T-helper 9 cell (primary cell): ENCODE measurements at regions not wholly inside any gene's neighbourhood (a gene's known extent, or its start where the extent isn't known, plus 50 kb on each side); places are given as distances from the start of the nearest gene placed in this dataset.

Experiments used
- DNase-seq: peaks from one replicate; pipeline ENCODE4 v3.0.0-alpha.2; 2020

DNA sequence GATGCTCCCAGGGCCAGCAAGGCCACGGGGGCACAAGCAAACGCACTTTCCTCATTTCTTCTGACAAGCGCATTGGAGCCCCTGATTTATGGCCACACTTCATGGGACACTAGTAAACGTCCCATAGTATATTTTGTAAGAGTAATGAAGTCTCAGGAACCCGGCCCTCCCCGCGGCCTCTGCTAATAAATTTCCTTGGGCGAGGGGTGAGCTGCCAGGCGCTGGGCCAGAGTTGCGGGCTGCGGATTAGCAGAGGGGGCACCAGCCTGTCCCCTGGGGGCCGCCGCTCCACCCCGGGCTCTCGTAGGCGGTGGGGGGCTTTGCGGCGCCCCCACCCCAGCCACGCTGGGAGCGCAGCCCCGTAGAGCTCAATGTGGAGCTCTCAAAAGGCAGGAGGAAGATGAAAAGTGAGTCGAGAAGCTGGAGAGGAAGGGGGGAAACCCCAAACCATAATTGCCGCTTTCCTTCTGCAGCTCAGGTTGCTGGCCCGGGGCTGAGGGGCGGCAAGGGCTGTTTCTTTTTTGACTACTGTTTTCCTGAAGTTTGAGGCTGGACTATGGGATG is 173.6 kb downstream of the CDC5L start:
- DNase-seq = no peak

DNA sequence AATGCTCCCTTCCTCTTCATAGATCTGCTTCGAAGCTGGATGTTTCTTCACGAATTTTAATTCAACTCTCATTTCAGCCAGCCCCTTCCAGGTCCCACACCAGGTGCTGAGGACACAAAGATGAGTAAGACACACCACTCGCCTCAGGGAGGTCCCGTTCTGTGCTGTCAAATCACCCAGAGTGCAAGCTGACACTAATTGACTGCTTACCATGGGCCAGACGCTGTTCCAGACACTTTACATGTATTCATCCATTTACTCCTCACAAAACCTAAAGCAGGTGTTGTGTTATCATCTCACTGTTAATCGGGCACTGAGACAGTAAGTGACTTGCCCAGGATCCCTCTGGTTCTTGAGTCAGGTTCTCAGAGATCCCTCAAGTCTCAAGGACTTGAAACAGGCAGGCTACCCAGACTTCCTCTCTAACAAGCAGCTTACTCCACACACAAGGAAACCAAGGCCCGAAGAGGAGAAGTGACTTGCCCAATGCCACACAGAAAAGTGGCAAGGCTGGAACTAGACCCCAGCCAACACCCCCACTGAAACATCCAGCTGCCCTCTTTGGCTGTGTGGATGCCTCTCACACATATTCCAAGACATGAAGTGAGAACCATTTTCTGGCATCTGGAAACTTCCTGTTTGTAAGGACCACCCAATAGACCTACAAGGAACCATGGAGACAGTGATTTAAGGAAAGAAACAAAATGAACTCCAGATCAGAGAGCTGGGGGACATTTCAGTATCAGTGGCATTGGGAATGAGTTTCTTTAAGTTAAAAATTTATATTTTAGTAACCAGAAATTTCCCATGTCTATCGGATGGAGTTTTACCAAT is 174.5 kb downstream of the CDC5L start:
- DNase-seq = no peak

DNA sequence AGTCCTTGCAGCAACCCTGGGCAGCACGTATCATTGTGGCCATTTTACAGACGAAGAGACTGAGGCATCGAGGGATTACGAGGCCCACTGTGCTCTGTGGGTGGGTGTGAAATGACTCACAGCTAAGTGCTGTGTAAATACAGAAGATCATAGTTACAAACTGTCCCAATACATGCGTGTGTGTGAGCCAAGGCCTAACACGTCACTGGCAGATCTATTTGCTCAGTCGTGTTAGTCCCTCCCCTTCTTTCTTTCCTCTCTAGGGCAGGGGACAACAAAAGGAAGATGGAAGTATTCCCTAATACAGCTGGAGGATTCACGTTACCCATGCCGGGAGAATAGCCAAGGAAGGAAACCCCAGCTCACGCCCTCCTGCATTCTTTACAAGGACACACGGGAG is 175.9 kb downstream of the CDC5L start:
- DNase-seq = no peak

DNA sequence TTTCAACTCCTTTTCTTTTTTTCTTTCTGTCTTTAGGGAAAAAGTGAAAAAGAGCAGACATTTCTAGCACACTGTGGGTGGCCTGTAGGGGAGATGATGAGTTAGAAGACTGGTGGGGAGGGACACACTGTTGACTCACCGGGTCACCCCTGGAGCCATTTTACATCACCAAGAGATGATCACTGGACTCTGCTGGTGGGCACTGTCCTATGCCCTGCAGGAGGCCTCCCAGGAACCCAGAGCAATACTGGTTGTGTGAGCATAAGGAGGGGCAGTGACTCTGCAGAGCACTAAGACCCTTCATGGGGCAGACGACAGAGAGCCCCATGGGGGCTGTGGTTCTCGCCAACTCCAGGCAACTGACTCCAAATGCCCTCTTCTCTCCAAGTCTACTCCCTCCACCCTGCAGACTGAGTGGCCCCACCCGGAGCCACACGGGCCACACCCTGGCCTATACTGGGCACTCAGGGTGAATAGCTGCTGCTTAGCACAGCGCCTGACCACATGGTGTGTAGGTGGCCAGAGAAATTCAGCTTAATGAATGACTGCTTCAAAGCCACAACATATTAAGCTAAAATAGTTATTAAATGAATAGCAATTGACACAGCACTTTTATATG is 177.5 kb downstream of the CDC5L start:
- no peak for DNase-seq

DNA sequence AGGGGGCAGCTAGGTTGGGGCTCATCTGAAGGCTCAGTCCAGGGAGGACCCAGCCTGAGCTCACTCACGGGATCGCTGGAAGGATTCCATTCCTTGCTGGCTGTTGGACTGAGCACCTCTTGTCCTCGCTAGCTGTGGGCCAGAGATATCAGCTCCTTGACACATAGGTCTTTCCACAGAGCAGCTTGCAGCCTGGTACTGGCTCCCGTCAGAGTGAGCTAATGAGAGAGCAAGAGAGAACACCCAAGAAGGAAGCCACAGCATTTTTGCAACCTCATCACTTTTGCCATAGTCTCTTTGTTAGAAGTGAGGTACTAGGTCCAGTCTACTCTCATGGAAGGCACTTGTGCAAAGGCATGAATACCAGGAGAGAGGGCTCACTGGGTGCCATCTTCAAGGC is 179.9 kb downstream of the CDC5L start:
- DNase-seq = no peak

DNA sequence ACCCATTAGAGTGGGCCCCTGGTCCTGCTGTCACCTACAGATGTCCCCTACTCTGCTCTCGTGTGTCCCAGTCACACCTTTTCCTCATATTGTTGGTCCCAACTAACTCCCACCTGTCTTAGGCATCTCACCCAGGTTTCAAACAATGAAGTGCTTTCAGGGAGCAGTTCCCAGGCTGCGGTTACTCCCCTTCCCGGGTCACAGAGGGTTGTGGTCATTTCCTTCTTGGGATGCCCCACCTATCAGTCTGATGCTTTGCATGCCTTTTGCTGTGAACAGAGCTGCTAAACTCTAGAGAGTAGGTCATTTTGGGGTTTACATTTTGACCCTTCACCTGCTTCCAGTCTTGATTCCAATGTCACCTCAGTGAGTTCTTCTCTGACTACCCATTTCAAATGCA is 181.6 kb downstream of the CDC5L start:
- no peak for DNase-seq

DNA sequence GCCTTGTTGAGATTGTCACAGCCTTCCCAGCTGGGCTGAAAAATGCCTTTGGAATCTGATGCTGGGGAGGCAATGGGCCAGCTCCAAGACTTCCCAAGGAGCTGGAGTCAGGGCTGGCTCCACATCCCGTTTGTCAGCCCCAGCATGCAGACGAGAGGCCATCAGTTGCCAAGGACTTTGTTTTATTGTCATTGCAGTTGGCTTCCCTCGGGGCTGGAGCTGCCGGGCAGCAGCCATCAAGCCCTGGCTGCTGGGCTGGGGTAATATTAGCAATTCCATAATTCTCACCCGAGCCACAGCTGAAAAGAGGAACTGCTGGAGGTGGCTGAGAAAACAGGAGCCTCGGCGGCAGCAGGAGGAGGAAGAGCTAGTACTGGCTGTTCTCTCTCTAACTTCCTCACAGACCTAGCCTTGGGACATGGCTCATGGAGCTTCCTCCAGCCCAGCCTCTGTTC is 182.5 kb downstream of the CDC5L start:
- no peak for DNase-seq

DNA sequence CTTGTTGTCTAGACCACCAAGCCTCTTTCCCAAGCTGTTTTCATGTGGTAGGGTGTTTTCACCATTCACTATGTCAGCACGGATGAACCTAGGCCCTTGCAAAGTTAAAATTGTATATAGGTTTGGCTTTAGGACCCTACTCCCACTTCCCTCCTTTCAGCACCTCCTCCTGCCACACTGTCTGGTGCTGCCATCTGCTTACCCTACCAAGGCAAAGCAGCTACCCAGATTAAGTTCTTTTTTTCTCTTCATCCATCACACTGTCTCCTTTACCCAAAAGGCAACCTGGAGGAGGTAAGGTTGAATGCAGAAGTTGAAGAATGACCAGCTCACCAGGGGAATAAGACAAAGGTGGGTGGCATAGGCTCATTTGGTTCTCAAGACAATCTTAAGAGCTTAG is 184.0 kb downstream of the CDC5L start:
- DNase-seq = no peak

DNA sequence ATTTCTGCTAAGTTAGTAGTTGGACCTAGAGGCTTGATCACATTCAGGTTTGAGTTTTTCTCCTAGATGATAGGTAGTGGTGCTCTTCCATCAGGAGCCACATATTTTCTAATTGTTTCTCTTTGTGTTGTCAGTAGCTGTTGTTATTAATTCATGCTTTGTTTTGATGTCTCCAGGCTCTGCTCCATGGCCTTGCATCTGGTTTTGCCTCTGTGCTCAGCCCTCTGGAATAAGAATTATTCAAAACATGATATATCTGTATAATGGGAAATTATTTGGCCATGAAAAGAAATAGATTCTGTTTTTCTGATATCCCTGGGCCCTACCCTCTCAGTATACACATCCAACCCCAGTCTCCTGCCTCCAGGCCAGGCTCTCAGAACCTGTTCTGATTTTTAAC is 184.8 kb downstream of the CDC5L start:
- no peak for DNase-seq

DNA sequence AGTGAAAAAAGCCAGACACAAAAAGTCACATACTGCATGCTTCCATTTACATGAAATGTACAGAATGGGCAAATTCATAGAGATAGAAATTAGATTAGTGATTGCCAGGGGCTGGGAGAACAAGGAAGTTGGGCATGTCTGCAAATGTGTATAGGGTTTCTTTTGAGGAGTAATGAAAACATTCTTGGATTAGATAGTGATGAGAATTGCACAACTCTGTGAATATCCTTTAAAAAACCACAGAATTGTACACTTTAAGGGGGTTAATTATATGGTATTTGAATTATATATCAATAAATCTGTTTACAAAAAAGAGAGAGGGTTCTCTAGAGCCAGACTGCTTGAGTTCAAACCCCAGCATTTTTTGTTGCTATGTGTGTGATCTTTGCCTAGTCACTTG is 188.1 kb downstream of the CDC5L start:
- no peak for DNase-seq

DNA sequence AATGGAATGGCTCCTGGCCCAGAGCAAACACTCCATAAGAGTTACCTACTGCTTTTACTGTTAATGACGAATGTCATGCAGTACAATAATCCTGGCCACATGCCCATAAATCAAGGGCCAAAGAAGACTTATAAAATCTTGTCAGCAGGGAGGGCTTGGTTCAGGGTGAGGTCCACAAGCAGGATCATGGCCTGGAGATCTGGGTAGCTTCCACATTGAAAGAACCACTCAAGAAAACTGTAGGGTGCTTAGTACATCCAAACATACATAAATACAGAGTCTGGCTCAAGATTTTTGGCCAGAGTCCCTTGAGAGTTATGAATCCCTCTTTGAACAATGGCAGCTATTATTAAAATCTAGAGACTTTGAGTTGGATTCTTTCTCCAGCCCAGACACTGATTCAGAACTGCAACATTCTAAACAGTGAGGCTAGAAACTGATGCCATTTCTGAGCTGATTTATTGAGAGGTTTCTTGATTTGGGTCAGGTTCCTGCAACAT is 188.7 kb downstream of the CDC5L start:
- DNase-seq = no peak

DNA sequence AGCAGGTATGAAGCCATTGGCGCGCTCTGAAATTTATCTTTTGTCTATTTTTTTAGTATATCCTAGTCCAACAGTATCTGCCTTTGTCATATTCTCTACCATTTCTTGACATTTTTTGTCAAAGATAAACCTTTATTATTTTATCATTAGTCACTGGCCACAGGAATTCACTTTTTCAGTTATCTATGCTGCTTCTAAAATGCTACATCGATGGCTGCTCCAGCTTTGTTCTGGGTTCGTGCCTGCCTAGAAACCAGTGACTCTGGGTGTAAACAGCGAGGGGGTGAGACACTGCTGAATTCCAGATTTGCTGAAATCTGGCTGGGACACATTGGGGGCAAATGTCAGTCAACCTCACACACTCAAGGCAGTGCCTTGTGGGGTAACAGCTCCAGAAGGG is 193.4 kb downstream of the CDC5L start:
- DNase-seq = no peak

DNA sequence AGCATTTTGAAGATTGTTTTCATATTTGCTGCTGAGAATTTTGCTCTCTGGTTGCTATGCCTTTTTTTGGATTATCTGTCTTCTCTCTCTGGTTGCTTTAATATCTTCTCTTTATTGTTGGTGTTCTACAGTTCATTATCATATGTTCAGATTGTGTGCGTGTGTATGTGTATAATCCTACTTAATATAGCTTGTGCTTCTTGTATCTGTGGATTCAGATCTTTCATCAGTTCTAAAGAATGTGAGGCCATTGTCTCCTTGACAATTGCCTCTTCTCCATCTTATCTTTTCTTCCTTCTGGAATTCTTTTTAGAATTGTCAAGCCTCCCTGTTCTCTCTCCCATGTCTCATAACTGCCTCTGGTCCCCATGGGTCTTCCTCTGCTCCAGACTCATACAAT is 195.4 kb downstream of the CDC5L start:
- no peak for DNase-seq

DNA sequence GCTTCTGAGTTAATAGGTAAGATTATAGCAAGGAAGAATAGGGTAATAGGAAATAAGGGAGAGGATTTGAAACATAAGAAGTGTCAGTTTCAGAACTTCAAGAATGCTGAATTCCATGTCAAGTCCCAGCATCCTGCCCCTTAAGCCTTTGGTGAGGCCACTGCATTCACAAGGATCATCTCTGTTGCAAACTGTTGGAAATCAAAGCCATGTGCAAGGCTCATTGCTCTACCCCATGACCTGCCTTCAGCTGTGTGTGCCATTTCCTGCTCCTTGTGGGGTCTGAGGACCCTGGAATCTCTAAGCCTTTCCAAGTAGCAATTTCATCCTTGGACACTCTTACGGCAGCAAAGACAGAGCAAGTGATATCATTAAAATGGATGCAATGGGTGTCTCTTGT is 203.0 kb downstream of the CDC5L start:
- no peak for DNase-seq

DNA sequence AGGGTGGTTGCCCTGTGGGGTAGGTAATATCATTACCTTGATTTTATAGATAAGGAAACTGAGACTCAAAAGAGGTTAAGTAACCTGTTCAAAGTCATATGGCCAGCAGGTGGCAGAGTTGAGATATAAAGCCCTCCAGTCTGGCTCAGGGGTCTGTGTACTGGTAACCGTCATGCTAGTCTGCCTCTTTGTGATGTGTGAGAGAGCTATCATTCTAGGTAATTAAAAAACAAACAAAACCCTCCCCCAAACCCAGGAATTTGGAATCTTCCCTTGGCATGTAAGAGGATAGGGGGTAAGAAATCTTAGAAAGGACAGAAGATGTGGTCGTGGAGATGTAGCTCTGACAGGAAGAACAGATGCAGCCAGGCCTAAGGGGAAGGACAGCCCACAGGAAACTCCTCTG is 206.0 kb downstream of the CDC5L start:
- peak; percentile 36 for DNase-seq

DNA sequence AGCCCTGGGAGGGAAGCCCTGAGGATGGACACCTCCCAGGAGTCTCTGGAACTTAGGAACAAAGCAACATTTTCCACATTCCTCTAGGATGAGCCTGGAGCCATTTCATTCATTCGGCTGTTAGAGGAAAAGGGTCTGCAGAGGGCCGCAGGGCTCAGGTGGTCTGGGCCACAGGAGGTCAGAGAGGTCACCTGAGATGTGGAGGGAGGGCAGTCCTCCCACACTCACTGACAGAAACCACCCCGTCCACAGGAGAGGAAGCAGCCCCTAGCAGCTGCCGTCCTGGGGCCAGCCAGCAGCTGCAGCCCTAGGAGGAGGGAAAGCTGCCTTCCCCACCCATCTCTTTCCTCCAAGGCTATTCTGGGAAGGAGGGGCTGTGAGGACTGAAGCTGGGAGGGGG is 207.0 kb downstream of the CDC5L start:
- no peak for DNase-seq

DNA sequence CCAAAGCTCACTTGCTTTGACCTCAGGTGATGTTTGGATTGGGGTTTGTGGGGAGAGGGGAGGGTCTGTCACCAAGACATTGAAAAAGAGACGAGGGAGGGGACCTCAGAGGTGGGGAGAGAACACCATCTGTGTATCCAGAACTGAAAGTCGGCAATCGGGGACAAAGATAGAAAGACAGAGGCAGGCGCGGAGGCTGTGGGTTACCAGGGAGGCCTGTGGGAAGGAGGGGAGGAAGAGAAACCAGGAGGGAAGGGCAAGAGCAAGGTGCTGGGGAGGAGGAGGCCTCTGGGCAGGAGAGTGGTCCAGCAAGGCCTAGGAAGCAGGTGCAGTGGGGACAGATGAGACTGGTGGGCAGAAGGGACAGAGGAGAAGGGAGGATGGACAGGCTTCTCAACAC is 211.2 kb downstream of the CDC5L start:
- DNase-seq = no peak

DNA sequence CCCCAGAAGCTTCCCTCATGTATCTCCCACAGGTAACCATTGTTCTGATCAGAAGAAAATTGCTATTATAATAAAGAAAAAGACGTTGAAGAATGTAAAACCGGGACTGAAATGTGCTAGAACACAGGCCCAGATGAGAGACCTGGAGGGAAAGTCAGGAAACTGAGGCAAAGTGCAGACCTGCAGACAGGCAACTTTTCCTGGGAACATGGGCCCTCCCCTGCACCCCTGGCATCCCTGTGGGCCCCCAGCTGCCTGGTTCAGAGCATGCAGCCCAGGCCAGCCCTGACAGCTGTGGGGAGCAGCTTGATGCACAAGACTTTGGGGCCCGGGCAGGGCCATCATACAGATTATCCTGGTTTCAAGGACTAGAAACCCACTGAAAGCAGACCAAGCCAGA is 212.2 kb downstream of the CDC5L start:
- no peak for DNase-seq

DNA sequence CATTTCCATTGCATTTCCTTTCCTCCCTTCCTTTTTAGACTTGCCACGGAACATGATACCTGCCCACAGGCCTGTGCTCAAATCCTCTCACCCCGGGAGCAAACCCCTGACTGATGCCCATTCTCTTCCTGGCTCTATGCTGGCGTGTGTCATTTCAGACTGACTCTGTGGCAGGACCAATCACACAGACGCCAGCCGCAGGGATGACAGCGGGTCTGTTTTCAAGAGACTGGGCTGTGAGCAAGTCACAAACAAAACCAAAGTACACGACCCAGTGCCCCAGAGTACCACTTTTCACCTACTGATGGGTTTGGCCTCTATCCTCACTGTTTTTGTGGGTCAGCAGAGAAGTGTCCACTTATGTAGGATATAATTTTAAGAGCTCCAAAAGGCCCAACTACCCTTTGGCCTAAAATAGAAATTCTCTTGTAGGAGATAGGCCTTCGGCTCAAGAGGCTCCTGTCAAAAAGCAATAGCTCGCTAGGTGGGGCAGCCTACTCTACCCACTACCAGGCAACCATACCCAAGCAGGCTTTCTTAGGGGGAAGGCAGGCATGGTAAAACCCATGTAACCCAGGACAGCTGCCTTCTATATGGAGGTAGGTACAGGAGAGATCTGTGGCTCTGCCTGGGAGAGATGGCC is 215.7 kb downstream of the CDC5L start:
- no peak for DNase-seq

DNA sequence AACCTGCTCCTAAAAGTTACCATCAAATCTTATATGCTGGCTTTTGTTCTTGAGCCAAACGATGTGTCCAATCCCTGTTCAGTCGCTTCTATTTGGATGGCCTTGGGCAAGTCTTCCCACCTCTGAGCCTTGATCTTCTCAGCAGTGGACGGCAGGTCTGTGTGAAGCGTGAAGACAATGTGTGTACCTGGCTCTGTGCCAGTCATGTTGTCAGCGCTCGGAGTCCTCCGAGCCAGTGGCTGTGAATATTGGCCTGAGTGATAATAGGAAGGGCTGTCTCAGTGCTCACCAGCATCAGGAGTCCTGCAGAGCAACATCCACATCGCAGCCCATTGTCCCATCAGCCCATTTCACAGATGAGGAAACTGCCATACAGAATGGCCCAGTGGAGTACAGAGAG is 219.0 kb downstream of the CDC5L start:
- DNase-seq = no peak

DNA sequence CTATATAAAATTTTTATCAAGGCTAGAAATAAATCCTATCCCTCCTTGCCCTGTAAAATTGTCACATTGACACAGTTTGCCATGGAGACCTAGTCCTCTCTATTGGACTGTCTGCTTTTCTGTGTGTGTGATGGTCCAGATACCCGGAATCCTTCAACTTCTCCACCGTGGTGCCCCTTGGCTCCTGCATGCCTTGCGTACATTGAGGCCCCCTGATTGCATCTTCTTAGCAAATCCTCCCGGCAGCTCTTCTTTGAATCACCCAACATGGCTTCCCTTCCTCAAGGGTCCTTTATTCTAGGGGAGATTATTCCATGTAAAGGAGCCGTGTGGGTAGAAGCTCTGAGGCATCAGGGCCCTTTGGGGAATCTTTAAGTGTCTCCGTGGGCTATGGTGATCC is 219.5 kb downstream of the CDC5L start:
- no peak for DNase-seq

DNA sequence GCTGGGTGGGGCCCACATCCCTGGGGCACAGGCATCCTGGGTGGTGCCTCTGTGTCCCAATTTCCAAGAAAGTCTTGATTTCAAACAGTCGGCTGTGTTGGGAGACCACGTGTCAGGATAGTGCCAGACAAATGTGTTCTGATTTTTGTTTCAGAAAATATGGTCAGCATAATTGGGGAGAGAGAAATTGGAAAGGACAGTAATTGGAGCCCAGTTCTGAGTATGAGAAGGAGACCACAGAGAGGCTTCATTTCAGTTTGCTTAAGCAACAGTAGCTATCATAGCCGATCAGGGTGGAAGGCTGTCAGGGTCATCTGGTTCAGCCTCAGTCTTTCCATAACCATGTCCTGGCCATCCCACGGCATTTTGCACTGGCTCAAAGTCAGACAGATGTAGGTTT is 220.7 kb downstream of the CDC5L start:
- no peak for DNase-seq

DNA sequence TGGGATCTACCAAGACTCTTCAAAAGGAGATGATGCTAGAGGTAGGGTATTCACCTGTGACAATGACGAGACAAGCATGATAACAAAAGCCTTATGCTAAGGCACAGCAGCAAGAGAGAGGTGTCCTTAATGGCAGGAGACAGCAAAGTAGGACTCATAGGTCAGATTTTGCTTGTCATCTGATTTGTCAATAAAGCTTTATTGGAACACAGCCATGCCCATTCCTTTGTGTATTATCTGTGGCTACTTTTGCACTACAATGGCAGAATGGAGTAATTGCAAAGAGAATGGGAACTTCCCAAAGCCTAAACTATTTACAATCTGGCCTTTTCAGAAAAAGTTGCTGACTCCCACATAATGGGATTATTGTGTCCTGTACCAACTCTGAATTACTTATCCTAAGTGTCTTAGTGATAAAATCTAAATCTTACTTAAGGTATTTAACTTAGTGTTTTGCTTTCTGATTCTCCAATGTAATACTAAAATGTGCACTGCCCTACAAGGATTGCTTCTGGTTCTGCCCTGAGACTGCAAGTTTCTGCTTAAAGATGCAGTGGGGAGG is 221.6 kb downstream of the CDC5L start:
- no peak for DNase-seq
